ENCODE measurements at regions not wholly inside any gene's neighbourhood (a gene's known extent, or its start where the extent isn't known, plus 50 kb on each side); places are given as distances from the start of the nearest gene placed in this dataset.

DNA sequence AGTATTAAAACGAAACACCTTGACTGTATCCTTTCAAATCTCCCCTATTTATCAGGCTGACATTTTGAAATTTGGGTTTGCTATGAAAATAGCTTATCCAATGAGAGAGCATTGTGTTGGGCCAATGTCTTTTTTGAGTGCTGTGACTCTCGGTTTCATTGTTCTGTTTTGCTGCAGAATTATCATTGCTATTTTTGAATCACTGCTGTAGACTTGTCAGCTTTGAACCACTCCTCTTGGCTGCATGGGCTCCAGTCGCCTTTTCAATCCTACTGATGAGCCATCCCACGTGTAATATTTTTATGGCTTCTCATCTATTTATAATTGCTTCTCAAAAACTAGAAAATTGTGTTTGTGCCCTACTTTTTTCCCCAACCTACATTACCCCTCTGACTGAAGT, 322.8 kb downstream of the LNPK start:
- ATAC-seq: no peak
- ChIA-PET CTCF (interaction anchor here (1.9 kb wide), 1 partner anchor 11 kb away, joined by 8 read pairs; no protein-coding TSS in a partner anchor), POLR2A (no interaction called here)

More for the DNA sequence above, 322.8 kb downstream of the LNPK start:
- no peak for TF ChIP-seq POLR2AphosphoS5 (IDR thresholded peaks at IDR 0.05; ENCODE audit: low read depth, low read length)
- TF ChIP-seq, protein P1, sequence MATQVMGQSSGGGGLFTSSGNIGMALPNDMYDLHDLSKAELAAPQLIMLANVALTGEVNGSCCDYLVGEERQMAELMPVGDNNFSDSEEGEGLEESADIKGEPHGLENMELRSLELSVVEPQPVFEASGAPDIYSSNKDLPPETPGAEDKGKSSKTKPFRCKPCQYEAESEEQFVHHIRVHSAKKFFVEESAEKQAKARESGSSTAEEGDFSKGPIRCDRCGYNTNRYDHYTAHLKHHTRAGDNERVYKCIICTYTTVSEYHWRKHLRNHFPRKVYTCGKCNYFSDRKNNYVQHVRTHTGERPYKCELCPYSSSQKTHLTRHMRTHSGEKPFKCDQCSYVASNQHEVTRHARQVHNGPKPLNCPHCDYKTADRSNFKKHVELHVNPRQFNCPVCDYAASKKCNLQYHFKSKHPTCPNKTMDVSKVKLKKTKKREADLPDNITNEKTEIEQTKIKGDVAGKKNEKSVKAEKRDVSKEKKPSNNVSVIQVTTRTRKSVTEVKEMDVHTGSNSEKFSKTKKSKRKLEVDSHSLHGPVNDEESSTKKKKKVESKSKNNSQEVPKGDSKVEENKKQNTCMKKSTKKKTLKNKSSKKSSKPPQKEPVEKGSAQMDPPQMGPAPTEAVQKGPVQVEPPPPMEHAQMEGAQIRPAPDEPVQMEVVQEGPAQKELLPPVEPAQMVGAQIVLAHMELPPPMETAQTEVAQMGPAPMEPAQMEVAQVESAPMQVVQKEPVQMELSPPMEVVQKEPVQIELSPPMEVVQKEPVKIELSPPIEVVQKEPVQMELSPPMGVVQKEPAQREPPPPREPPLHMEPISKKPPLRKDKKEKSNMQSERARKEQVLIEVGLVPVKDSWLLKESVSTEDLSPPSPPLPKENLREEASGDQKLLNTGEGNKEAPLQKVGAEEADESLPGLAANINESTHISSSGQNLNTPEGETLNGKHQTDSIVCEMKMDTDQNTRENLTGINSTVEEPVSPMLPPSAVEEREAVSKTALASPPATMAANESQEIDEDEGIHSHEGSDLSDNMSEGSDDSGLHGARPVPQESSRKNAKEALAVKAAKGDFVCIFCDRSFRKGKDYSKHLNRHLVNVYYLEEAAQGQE (IDR thresholded peaks at IDR 0.05; ENCODE audit: low read depth): no peak
- TF ChIP-seq EZH2phosphoT487 (IDR thresholded peaks at IDR 0.05; ENCODE audit: borderline replicate concordance): no peak
- TF ChIP-seq, protein P2, sequence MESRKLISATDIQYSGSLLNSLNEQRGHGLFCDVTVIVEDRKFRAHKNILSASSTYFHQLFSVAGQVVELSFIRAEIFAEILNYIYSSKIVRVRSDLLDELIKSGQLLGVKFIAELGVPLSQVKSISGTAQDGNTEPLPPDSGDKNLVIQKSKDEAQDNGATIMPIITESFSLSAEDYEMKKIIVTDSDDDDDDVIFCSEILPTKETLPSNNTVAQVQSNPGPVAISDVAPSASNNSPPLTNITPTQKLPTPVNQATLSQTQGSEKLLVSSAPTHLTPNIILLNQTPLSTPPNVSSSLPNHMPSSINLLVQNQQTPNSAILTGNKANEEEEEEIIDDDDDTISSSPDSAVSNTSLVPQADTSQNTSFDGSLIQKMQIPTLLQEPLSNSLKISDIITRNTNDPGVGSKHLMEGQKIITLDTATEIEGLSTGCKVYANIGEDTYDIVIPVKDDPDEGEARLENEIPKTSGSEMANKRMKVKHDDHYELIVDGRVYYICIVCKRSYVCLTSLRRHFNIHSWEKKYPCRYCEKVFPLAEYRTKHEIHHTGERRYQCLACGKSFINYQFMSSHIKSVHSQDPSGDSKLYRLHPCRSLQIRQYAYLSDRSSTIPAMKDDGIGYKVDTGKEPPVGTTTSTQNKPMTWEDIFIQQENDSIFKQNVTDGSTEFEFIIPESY (IDR thresholded peaks at IDR 0.05; ENCODE audit: extremely low read depth, insufficient replicate concordance, low read length): no peak
- TF ChIP-seq RAD21 (IDR thresholded peaks at IDR 0.05; ENCODE audit: low read depth): no peak
- no peak for TF ChIP-seq CEBPB (IDR thresholded peaks at IDR 0.05; ENCODE audit: low read depth)
- H3K36me3 ChIP-seq (ENCODE audit: control insufficient read depth in 1 of 2, insufficient read depth in 2 of 2, low read length in 2 of 2): no peaks in the 10 kb centered on the region
- H3K4me3 ChIP-seq (replicated peaks in 1 of 2; ENCODE audit: low read depth in 1 of 2, low read length in 2 of 2): no peak overlapping the region
- H3K9me3 ChIP-seq (ENCODE audit: control insufficient read depth in 1 of 2, insufficient read depth in 1 of 2, low read depth in 1 of 2, low read length in 2 of 2): no peaks in the 10 kb centered on the region
- H3K27me3 ChIP-seq (ENCODE audit: insufficient read depth, low read length): no peaks in the 10 kb centered on the region
- H3K9me2 ChIP-seq (ENCODE audit: insufficient read depth): no peaks in the 10 kb centered on the region
- DNase-seq (ENCODE audit: low read depth, low spot score): no peak
- no peaks in the 10 kb centered on the region for H4K20me1 ChIP-seq (ENCODE audit: insufficient read depth)
- H3K27ac ChIP-seq (ENCODE audit: low read depth, low read length): no peak overlapping the region
- BruUV-seq (replicated peaks): no TSS peak
- no peak overlapping the region for H3K4me2 ChIP-seq (ENCODE audit: low read length)
- H3K9ac ChIP-seq (ENCODE audit: low read length): no peak overlapping the region
- no peaks in the 10 kb centered on the region for H3K79me2 ChIP-seq (ENCODE audit: insufficient read depth, low read length)
- intact Hi-C loops (cut with micrococcal nuclease): no loop called here
- H2AFZ ChIP-seq (ENCODE audit: low read depth, low read length, poor library complexity, severe bottlenecking): no peak overlapping the region
- RAD21 ChIA-PET (ENCODE audit: low non-redundant PET in 1 of 2, low total read pairs in 2 of 2, uncharacterized antibody in 2 of 2, unreplicated experiment in 2 of 2): no interaction called here
- no peaks in the 10 kb centered on the region for H3K4me1 ChIP-seq (ENCODE audit: control insufficient read depth in 1 of 2, insufficient read depth in 2 of 2, low read length in 2 of 2)
